CD14-positive monocyte (primary cell): ENCODE measurements at regions not wholly inside any gene's neighbourhood (a gene's known extent, or its start where the extent isn't known, plus 50 kb on each side); places are given as distances from the start of the nearest gene placed in this dataset.

Experiments
- DNase-seq, 3 donors: peaks; one replicate each; pipeline ENCODE4 v3.0.0-alpha.2; 2011 to 2022
- H2AFZ ChIP-seq: 2 replicates; pipeline ENCODE4 v1.6.0; 2012; ENCODE audit warnings: mild to moderate bottlenecking, low read depth, low read length, inconsistent platforms; ENCODE audit not compliant: insufficient read depth, poor library complexity, severe bottlenecking
- H3K27ac ChIP-seq, 2 donors: 1 replicate in 1 of 2; 2 replicates in 1 of 2; pipeline ENCODE4 v1.5.1; 2012 to 2013; ENCODE audit warnings: low read length in 2 of 2, control low read depth in 1 of 2, inconsistent platforms in 1 of 2, low read depth in 1 of 2, mild to moderate bottlenecking in 1 of 2
- H3K27me3 ChIP-seq, 2 donors: one replicate each; pipeline versions ENCODE4 v1.6.0 to v1.6.1; 2011 to 2013; ENCODE audit warnings: low read length in 2 of 2; ENCODE audit not compliant: control insufficient read depth in 2 of 2, insufficient read depth in 2 of 2
- H3K36me3 ChIP-seq, 2 donors: replicated peaks in 1 of 2; 1 replicate in 1 of 2; 2 replicates in 1 of 2; pipeline versions ENCODE4 v1.5.1 to v1.6.1; 2012 to 2013; ENCODE audit warnings: low read length in 2 of 2, control low read depth in 1 of 2, inconsistent platforms in 1 of 2, mild to moderate bottlenecking in 1 of 2; ENCODE audit not compliant: insufficient read depth in 2 of 2, control insufficient read depth in 1 of 2
- H3K4me1 ChIP-seq, 2 donors: 1 replicate in 1 of 2; 2 replicates in 1 of 2; pipeline versions ENCODE4 v1.5.1 to v1.6.1; 2012 to 2013; ENCODE audit warnings: low read length in 2 of 2, control low read depth in 1 of 2, inconsistent platforms in 1 of 2, mild to moderate bottlenecking in 1 of 2, moderate library complexity in 1 of 2; ENCODE audit not compliant: insufficient read depth in 2 of 2, control insufficient read depth in 1 of 2
- H3K4me2 ChIP-seq: replicated peaks from 2 replicates; pipeline ENCODE3; 2012; ENCODE audit warnings: low read length, moderate library complexity, mild to moderate bottlenecking; ENCODE audit not compliant: poor library complexity, severe bottlenecking; ENCODE audit errors: extremely low read depth
- H3K4me3 ChIP-seq, 3 experiments: fragments of 200-600 bp in 1 of 3; sonication (generic) in 1 of 3; replicated peaks in 1 of 3; 1 replicate in 2 of 3; 2 replicates in 1 of 3; pipeline ENCODE4 v1.5.1; 2011 to 2013; ENCODE audit warnings: low read length in 3 of 3, mild to moderate bottlenecking in 3 of 3, control low read depth in 2 of 3, low read depth in 2 of 3, inconsistent platforms in 1 of 3, moderate library complexity in 1 of 3
- H3K79me2 ChIP-seq: 2 replicates; pipeline ENCODE4 v1.6.0; 2012; ENCODE audit warnings: mild to moderate bottlenecking, control low read depth, inconsistent platforms, low read length, moderate library complexity; ENCODE audit not compliant: insufficient read depth
- H3K9ac ChIP-seq: 2 replicates; pipeline ENCODE4 v1.6.0; 2017; ENCODE audit warnings: low read length, mild to moderate bottlenecking; ENCODE audit not compliant: insufficient read depth, poor library complexity, severe bottlenecking
- H3K9me3 ChIP-seq, 2 donors: replicated peaks in 1 of 2; 1 replicate in 1 of 2; 2 replicates in 1 of 2; pipeline versions ENCODE4 v1.5.1 to v1.6.1; 2012 to 2013; ENCODE audit warnings: low read length in 2 of 2, control low read depth in 1 of 2; ENCODE audit not compliant: control insufficient read depth in 1 of 2, insufficient read depth in 1 of 2
- H4K20me1 ChIP-seq: 2 replicates; pipeline ENCODE4 v1.6.0; 2012; ENCODE audit warnings: mild to moderate bottlenecking, low read length, control low read depth, moderate library complexity; ENCODE audit not compliant: insufficient read depth
- H3K27ac Mint-ChIP-seq, 7 donors: one replicate each; pipeline ENCODE4 v1.8.0; 2020; ENCODE audit warnings: mild to moderate bottlenecking in 7 of 7, mixed read lengths in 7 of 7, moderate library complexity in 6 of 7, inconsistent platforms in 2 of 7
- H3K27me3 Mint-ChIP-seq, 3 donors: one replicate each; pipeline ENCODE4 v1.8.0; 2021 to 2022; ENCODE audit warnings: low read depth in 3 of 3, mild to moderate bottlenecking in 3 of 3, mixed read lengths in 3 of 3, moderate library complexity in 3 of 3, inconsistent platforms in 1 of 3
- H3K36me3 Mint-ChIP-seq, 2 donors: one replicate each; pipeline ENCODE4 v1.8.0; 2020; ENCODE audit warnings: mixed read lengths in 2 of 2, inconsistent platforms in 1 of 2, mild to moderate bottlenecking in 1 of 2
- H3K4me1 Mint-ChIP-seq: one replicate; pipeline ENCODE4 v1.8.0; 2020; ENCODE audit warnings: mild to moderate bottlenecking, mixed read lengths
- H3K4me3 Mint-ChIP-seq, 2 donors: one replicate each; pipeline ENCODE4 v1.8.0; 2020; ENCODE audit warnings: mild to moderate bottlenecking in 2 of 2, mixed read lengths in 2 of 2, moderate library complexity in 1 of 2
- H3K9me3 Mint-ChIP-seq, 7 donors: one replicate each; pipeline ENCODE4 v1.8.0; 2020 to 2022; ENCODE audit warnings: mixed read lengths in 7 of 7, mild to moderate bottlenecking in 6 of 7, moderate library complexity in 6 of 7, inconsistent platforms in 2 of 7
- CTCF ChIP-seq: fragments of 200-600 bp; IDR thresholded peaks from one replicate; pipeline ENCODE4 v1.8.0; 2022; ENCODE audit warnings: antibody characterized with exemption, mild to moderate bottlenecking
- WGBS: methylation state at CpG from one replicate; pipeline ENCODE4 v1.1.5; 2013; ENCODE audit warnings: missing lambda C conversion rate; ENCODE audit not compliant: insufficient coverage; 5-methylcytosine and 5-hydroxymethylcytosine counted together
- intact Hi-C, 2 donors: fragments of 100-400 bp; cut with micrococcal nuclease; formaldehyde crosslinking; loops; one replicate each; pipeline versions ENCODE4 v1.15.0 to v1.15.1; 2023

- no peaks in the 10 kb centered on the region for H3K36me3 Mint-ChIP-seq
- peaks cover 0 to 7% (median 2%) of the 10 kb centered on the region in 7 donors for H3K9me3 Mint-ChIP-seq
- no peaks in the 10 kb centered on the region for H3K79me2 ChIP-seq
- H3K4me3 Mint-ChIP-seq, result no peak overlapping the region
- no peak overlapping the region for H3K4me3 ChIP-seq
- no peak overlapping the region for H3K9ac ChIP-seq
- no peak for DNase-seq
- H3K4me1 ChIP-seq, result no peaks in the 10 kb centered on the region
- H3K4me2 ChIP-seq, result no peak overlapping the region
- H3K27me3 Mint-ChIP-seq, result peaks cover 0 to 3% (median 0%) of the 10 kb centered on the region in 3 donors
- H3K27ac ChIP-seq, result no peak overlapping the region
- no peaks in the 10 kb centered on the region for H3K4me1 Mint-ChIP-seq
- no CpG with 5 or more reads among the region's 2 CpGs for WGBS
- intact Hi-C loops, result no loop called here
- no peak overlapping the region for H2AFZ ChIP-seq
- H3K36me3 ChIP-seq, result no peaks in the 10 kb centered on the region
- H4K20me1 ChIP-seq, result no peaks in the 10 kb centered on the region
- no peaks in the 10 kb centered on the region for H3K27me3 ChIP-seq
- peaks cover 0 to 4% of the 10 kb centered on the region in 2 donors for H3K9me3 ChIP-seq
- H3K27ac Mint-ChIP-seq, result no peak overlapping the region
- TF ChIP-seq CTCF, result no peak
Measured at GRCh38 chr4:23355258-23355657, 534.6 kb downstream of the PPARGC1A start.

- Histone ChIP-seq H3K4me2 (no peak overlapping the region), H3K4me3 (no peak overlapping the region), H3K36me3 (no peaks in the 10 kb centered on the region), H3K79me2 (no peaks in the 10 kb centered on the region), H3K27ac (no peak overlapping the region), H3K4me1 (no peaks in the 10 kb centered on the region), H4K20me1 (no peaks in the 10 kb centered on the region), H3K9ac (no peak overlapping the region), H2AFZ (no peak overlapping the region), H3K27me3 (no peaks in the 10 kb centered on the region), H3K9me3 (no peaks in the 10 kb centered on the region)
- no peak for TF ChIP-seq CTCF
- H3K27ac Mint-ChIP-seq, result no peak overlapping the region
- no peaks in the 10 kb centered on the region for H3K36me3 Mint-ChIP-seq
- no peak for DNase-seq
- H3K4me3 Mint-ChIP-seq, result no peak overlapping the region
- peaks cover 0 to 7% (median 2%) of the 10 kb centered on the region in 7 donors for H3K9me3 Mint-ChIP-seq
- no peaks in the 10 kb centered on the region for H3K4me1 Mint-ChIP-seq
- WGBS, result no CpG with 5 or more reads among the region's 1 CpG
- peaks cover 0 to 3% (median 0%) of the 10 kb centered on the region in 3 donors for H3K27me3 Mint-ChIP-seq
- intact Hi-C loops, result no loop called here
Measured at GRCh38 chr4:23353200-23353599, 536.6 kb downstream of the PPARGC1A start.
